ES-I3 (cell line): ENCODE measurements at regions not wholly inside any gene's neighbourhood (a gene's known extent, or its start where the extent isn't known, plus 50 kb on each side); places are given as distances from the start of the nearest gene placed in this dataset.

Experiments used
- H3K36me3 ChIP-seq: 2 replicates; pipeline ENCODE4 v1.6.1; 2013; ENCODE audit warnings: mild to moderate bottlenecking, low read length, control low read depth, moderate library complexity; ENCODE audit not compliant: insufficient read depth
- H3K4me1 ChIP-seq: 2 replicates; pipeline ENCODE4 v1.6.1; 2013; ENCODE audit warnings: mild to moderate bottlenecking, control low read depth, low read length; ENCODE audit not compliant: insufficient read depth
- H3K9ac ChIP-seq: 2 replicates; pipeline ENCODE4 v1.6.1; 2013; ENCODE audit warnings: low read depth, mild to moderate bottlenecking, low read length, moderate library complexity
- H3K9me3 ChIP-seq: 2 replicates; pipeline ENCODE4 v1.6.1; 2013; ENCODE audit warnings: mild to moderate bottlenecking, low read length, moderate library complexity; ENCODE audit not compliant: control insufficient read depth, insufficient read depth

DNA sequence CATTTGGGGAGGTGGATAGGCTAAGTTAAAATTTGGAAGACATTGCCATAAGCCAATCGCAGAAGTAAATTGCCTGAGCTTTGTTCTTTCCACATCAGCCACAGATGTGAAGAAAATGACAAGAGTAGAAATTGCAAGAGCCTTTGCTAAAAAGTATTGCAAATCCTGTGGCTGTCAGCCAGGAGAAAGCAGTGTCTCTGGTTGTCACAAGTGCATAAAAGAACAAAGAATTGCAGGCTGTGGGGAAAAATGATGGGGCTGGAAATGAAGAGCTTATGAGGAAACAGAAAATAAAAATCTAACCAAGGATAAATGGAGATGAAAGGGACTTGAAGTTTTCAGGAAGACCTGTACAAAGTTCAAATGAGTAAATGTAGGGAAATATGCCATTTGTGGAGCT is 344.8 kb downstream of the CSNK1G3 start:
- no peaks in the 10 kb centered on the region for H3K4me1 ChIP-seq
- no peaks in the 10 kb centered on the region for H3K36me3 ChIP-seq
- no peak overlapping the region for H3K9ac ChIP-seq
- no peaks in the 10 kb centered on the region for H3K9me3 ChIP-seq

DNA sequence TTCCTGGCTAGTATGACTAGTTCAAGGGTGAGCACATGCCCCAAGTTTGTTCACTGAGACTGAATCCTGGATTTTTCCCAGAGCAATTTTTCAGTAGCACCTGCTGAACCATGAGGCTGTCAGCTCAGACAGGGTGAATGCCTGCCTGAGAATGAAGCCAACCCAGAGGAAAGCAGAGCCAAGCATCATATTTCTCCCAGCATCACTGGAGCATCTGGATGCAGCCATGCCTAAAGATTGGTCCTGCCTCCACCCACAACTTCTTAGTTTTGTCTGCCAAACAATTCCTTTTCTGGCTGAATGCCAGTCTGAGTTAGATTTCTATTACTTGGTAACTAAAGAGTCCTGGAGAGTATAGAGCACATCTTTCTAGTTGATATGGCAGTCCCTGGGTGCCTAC is 343.6 kb downstream of the CSNK1G3 start:
- Histone ChIP-seq H3K4me1 (no peaks in the 10 kb centered on the region), H3K36me3 (no peaks in the 10 kb centered on the region), H3K9ac (no peak overlapping the region)

GRCh38 chr5:123845356-123846100 is 333.6 kb downstream of the CSNK1G3 start:
- Histone ChIP-seq H3K9ac (no peak overlapping the region; the same call in 1 of the 2 replicates), H3K36me3 (no peaks in the 10 kb centered on the region), H3K4me1 (no peaks in the 10 kb centered on the region), H3K9me3 (peaks cover 1% of the 10 kb centered on the region)

More for the DNA sequence above, 343.6 kb downstream of the CSNK1G3 start:
- peaks cover 2% of the 10 kb centered on the region; the same call in 1 of the 2 replicates for H3K9me3 ChIP-seq

- Histone ChIP-seq H3K4me1 (no peaks in the 10 kb centered on the region), H3K9me3 (no peaks in the 10 kb centered on the region; the same call in 1 of the 2 replicates), H3K36me3 (no peaks in the 10 kb centered on the region), H3K9ac (no peak overlapping the region)
Measured at GRCh38 chr5:123844873-123845272, 332.9 kb downstream of the CSNK1G3 start.

DNA sequence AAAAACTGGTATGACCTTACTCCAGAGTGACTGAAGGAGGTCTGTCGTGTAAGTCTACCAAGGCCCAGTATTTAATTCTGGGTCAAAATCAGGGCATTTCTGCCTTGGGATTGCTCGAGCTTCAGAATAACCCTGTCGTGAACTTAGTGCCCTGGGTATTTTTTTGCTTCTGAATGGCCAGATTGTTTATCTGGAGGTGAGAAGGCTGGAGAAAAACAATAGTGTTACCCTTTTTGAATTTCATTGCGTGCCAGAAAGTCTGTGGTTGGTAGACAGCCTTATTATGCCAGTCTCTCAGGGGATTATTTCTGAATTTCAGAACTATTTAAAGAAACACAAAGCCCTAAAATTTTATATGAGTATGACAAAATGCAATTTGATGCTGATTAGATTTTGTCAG is 323.4 kb downstream of the CSNK1G3 start:
- Histone ChIP-seq H3K9me3 (peaks cover 10% of the 10 kb centered on the region), H3K9ac (no peak overlapping the region), H3K36me3 (no peaks in the 10 kb centered on the region), H3K4me1 (no peaks in the 10 kb centered on the region)

DNA sequence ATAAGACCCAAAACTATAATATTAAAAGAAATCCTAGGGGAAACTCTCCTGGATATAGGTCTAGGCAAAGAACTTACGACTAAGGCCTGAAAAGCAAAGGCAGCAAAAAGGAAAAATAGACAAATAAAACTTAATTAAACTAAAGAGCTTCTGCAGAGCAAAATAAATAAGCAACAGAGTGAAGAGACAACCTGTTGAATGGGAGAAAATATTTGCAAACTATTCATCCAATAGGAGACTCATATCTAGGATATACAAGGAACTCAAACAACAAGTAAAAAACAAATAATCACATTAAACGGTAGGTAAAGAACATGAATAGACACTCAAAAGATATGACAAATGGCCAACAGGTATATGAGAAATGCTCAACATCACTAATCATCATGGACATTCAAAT is 318.6 kb downstream of the CSNK1G3 start:
- Histone ChIP-seq H3K9ac (no peak overlapping the region), H3K4me1 (no peaks in the 10 kb centered on the region), H3K9me3 (peaks cover 5% of the 10 kb centered on the region; the same call in 1 of the 2 replicates), H3K36me3 (no peaks in the 10 kb centered on the region)

GRCh38 chr5:123827811-123828210 is 315.8 kb downstream of the CSNK1G3 start:
- Histone ChIP-seq H3K9ac (no peak overlapping the region), H3K4me1 (no peaks in the 10 kb centered on the region), H3K36me3 (no peaks in the 10 kb centered on the region), H3K9me3 (peaks cover 9% of the 10 kb centered on the region)

GRCh38 chr5:123819833-123820232 is 307.9 kb downstream of the CSNK1G3 start:
- Histone ChIP-seq H3K4me1 (peaks cover 13% of the 10 kb centered on the region), H3K36me3 (no peaks in the 10 kb centered on the region), H3K9me3 (no peaks in the 10 kb centered on the region; the same call in 1 of the 2 replicates), H3K9ac (no peak overlapping the region)

DNA sequence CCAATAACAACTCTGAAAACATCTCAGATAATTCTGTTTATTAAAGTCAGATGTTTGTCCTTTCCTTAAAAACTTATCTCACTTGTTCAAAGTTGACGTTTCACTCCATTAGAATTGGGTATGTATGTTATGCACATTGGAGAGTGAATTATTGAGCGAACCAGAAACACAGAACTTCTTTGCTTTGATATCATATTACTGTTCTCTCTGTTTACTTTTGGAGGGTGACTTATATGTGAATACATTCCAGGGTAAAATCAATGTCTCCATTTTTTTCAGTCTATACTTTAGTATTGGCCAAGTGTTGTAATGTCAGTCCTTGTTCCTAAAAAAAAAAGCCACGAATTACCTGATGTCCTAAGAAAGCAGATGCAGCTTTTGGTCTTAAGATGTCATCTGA is 307.4 kb downstream of the CSNK1G3 start:
- H3K9me3 ChIP-seq = no peaks in the 10 kb centered on the region; the same call in 1 of the 2 replicates
- no peaks in the 10 kb centered on the region for H3K36me3 ChIP-seq
- H3K9ac ChIP-seq = no peak overlapping the region
- peaks cover 17% of the 10 kb centered on the region for H3K4me1 ChIP-seq

GRCh38 chr5:123817267-123817666 is 305.3 kb downstream of the CSNK1G3 start:
- peaks cover 28% of the 10 kb centered on the region for H3K4me1 ChIP-seq
- H3K36me3 ChIP-seq = no peaks in the 10 kb centered on the region
- no peak overlapping the region for H3K9ac ChIP-seq
- H3K9me3 ChIP-seq = no peaks in the 10 kb centered on the region

DNA sequence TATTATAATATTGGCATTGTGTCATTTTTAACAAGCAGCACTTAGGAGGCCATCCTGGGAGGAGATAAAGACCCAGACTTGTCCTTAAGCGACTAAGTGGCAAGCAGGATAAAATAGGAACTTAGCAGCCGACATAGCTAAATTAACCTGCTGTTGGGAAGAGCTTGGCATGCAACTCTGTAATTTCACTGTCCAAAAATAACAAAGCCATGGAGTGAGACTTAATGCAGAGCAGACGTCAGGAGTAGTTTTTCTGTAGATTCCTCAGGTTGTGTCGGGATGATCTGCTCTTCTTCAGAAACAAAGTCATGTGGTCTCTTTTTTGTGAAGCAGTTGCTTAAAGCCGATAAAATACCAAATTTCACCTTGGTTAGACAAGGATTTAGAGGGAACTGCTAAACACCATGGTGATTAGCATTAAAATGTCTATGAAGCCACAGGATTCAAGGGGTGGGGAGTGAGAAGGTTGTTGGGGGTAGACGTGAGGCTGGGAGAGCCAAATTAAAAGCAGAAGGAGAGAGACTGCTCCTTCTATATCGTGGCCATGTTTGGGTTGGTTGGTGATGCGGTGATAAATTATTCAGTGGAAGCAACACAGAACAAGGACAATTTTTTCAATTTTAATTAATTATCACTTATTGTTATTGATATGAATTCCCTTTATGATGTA is 303.0 kb downstream of the CSNK1G3 start:
- Histone ChIP-seq H3K36me3 (no peaks in the 10 kb centered on the region), H3K4me1 (peaks cover 41% of the 10 kb centered on the region), H3K9ac (no peak overlapping the region; the same call in 1 of the 2 replicates), H3K9me3 (no peaks in the 10 kb centered on the region)

DNA sequence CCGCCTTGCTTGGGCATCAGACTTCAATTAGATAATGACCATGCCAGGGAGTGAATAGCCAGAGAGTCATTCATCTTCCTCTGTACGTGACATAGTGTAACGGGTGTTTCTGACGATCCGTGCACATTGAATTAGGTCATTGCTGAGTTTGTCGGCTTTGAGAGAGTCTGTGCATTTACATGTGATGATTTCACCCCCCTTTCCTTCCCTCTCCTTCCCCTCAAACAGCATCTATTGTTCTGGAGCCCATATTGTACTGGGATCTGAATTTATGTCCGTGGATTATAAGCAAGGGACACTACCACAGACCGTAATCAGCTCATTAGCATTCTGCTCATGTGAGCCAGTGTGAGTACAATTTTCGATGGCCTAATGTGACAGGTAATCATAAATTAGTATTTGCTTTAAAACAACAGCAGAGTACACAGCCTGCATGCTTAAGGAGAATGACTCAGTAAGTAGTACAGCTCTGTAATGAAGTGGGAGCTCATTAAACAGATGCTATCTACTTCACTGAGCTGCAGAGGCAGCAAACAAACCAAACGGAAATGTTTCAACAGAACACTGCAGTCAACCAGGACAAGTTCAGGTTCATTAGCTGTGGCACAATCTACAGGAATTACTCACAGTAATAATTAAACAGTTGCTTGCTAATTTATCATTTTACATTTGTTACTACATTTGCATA is 302.1 kb downstream of the CSNK1G3 start:
- Histone ChIP-seq H3K36me3 (no peaks in the 10 kb centered on the region), H3K4me1 (peaks cover 49% of the 10 kb centered on the region), H3K9me3 (no peaks in the 10 kb centered on the region), H3K9ac (no peak overlapping the region)

DNA sequence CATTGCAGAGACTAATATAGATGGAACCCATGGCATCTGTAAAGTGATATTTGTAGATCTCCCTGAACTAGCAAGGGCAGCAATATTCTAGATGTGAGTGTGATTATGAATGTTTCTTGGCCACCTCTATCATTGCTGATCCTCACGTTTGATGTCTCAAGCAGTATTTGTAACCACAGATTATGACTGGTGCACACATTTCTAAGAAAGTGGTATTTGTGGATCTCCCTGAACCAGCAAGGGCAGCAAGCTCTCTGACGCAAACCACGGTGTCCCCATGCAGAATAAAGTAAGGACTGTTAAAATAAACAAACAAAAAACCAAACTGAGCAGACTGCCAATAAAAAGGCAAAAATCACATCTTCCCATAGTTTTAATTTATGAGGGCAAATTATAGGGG is 301.3 kb downstream of the CSNK1G3 start:
- Histone ChIP-seq H3K9me3 (no peaks in the 10 kb centered on the region), H3K9ac (no peak overlapping the region), H3K36me3 (no peaks in the 10 kb centered on the region), H3K4me1 (peaks cover 57% of the 10 kb centered on the region)

- Histone ChIP-seq H3K9me3 (no peaks in the 10 kb centered on the region), H3K4me1 (peaks cover 69% of the 10 kb centered on the region), H3K9ac (no peak overlapping the region), H3K36me3 (no peaks in the 10 kb centered on the region)
Measured at GRCh38 chr5:123811831-123812230, 299.9 kb downstream of the CSNK1G3 start.
